ENCODE measurements at regions not wholly inside any gene's neighbourhood (a gene's known extent, or its start where the extent isn't known, plus 50 kb on each side); places are given as distances from the start of the nearest gene placed in this dataset.

- WGBS, 2 experiments (ENCODE audit: extremely low coverage in 2 of 2, insufficient read length in 1 of 2) = no CpG with 5 or more reads among the region's 3 CpGs
These were observed 233.8 kb downstream of the CLIC5 start for GRCh38 chr6:45781890-45782289.

More at GRCh38 chr6:45781890-45782289, 233.8 kb downstream of the CLIC5 start:
- H4K91ac ChIP-seq (ENCODE audit: insufficient read depth, low read depth, low read length) = no peak overlapping the region
- POLR2A ChIA-PET (ENCODE audit: unreplicated experiment) = no interaction called here
- no peak overlapping the region for H2BK15ac ChIP-seq (ENCODE audit: low read depth, low read length)
- H4K5ac ChIP-seq (ENCODE audit: low read depth, low read length) = no peak overlapping the region
- dilution Hi-C loops (cut with HindIII; ENCODE audit: low sequenced_read_pairs, unreplicated experiment) = no loop called here
- DNase-seq = no peak
- no peak overlapping the region for H3K18ac ChIP-seq (ENCODE audit: low read depth, low read length)
- BruUV-seq (replicated peaks) = no TSS peak
- no peak overlapping the region for H2AK9ac ChIP-seq (replicated peaks; ENCODE audit: low read depth, low read length, poor library complexity)
- H3K4me2 ChIP-seq (ENCODE audit: low read depth, low read length) = no peak overlapping the region
- H2AFZ ChIP-seq (replicated peaks; ENCODE audit: low read length, poor library complexity) = no peak overlapping the region
- no peak overlapping the region for H4K8ac ChIP-seq (ENCODE audit: low read depth in 2 of 2, low read length in 2 of 2)
- no peak overlapping the region for H3K23ac ChIP-seq (ENCODE audit: low read depth, low read length)
- H3K4me3 ChIP-seq (ENCODE audit: insufficient read depth, low read depth, low read length) = no peak overlapping the region
- TF ChIP-seq MAZ (IDR thresholded peaks at IDR 0.05; ENCODE audit: borderline replicate concordance, low read depth, low read length) (no peak), CHD1 (IDR thresholded peaks at IDR 0.05; ENCODE audit: low read depth, low read length) (no peak), RCOR1 (IDR thresholded peaks at IDR 0.05; ENCODE audit: insufficient replicate concordance, low read length) (no peak), SMC3 (IDR thresholded peaks at IDR 0.05; ENCODE audit: low read depth, low read length) (no peak), USF2 (IDR thresholded peaks at IDR 0.05; ENCODE audit: low read depth, low read length) (no peak), FOS (IDR thresholded peaks at IDR 0.05; ENCODE audit: low read depth, low read length) (no peak)
- H3K4me1 ChIP-seq (ENCODE audit: control insufficient read depth, insufficient read depth, low read length) = no peaks in the 10 kb centered on the region
- H3K79me1 ChIP-seq (ENCODE audit: low read depth in 1 of 2, low read length in 2 of 2) = no peaks in the 10 kb centered on the region
- no peak overlapping the region for H2BK5ac ChIP-seq (ENCODE audit: low read depth, low read length, poor library complexity, severe bottlenecking)
- no peaks in the 10 kb centered on the region for H3K9me3 ChIP-seq (ENCODE audit: control insufficient read depth, insufficient read depth, low read length)
- no peak for ATAC-seq (ENCODE audit: low read depth)
- H3K9me1 ChIP-seq (ENCODE audit: insufficient read depth, low read length) = no peaks in the 10 kb centered on the region
- H4K20me1 ChIP-seq (ENCODE audit: insufficient read depth, low read length) = no peaks in the 10 kb centered on the region
- H3K27me3 ChIP-seq (ENCODE audit: control insufficient read depth, insufficient read depth, low read length) = peaks cover 9% of the 10 kb centered on the region
- H2BK120ac ChIP-seq (ENCODE audit: low read depth, low read length) = no peak overlapping the region
- H2AK5ac ChIP-seq (ENCODE audit: low read depth, low read length) = no peak overlapping the region
- no peak overlapping the region for H3K14ac ChIP-seq (replicated peaks; ENCODE audit: low read depth, low read length)
- H3K56ac ChIP-seq (ENCODE audit: extremely low read depth, insufficient read depth, low read length) = no peak overlapping the region
- H3K9ac ChIP-seq (ENCODE audit: low read depth, low read length) = no peak overlapping the region
- CTCF ChIA-PET = interaction anchor here (0.9 kb wide), 1 partner anchor 9 kb away, joined by 3 read pairs; no protein-coding TSS in a partner anchor
- no peak overlapping the region for H2BK20ac ChIP-seq (ENCODE audit: low read depth, low read length)
- H3K4ac ChIP-seq (ENCODE audit: low read depth, low read length) = no peak overlapping the region
- H3K36me3 ChIP-seq (ENCODE audit: control insufficient read depth, insufficient read depth, low read length) = no peaks in the 10 kb centered on the region
- H3K27ac ChIP-seq (ENCODE audit: insufficient read depth, low read length) = no peak overlapping the region
- in situ Hi-C loops (cut with MboI; ENCODE audit: low sequenced_read_pairs) = no loop called here
- intact Hi-C loops (cut with micrococcal nuclease) = no loop called here
